ENCODE measurements at regions not wholly inside any gene's neighbourhood (a gene's known extent, or its start where the extent isn't known, plus 50 kb on each side); places are given as distances from the start of the nearest gene placed in this dataset.

DNA sequence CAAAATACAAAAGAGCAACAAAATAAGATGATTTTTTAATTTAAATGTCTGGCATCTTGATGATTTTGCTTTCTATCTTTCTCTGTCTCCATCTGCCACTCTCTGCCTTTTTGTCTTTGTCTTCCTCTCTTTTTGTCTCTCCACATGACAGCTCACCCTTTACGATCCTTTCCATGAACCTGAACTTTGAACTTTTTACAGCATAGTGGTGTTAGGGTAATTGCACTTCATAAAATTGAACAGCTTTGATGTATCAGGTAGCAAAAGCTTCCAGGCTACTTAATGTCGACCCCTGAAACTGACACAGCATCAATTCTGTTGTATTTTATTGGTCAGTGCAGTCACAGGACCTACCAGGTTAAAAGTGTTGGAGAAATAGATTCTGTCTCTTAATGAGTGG, 1517.0 kb downstream of the ADGRL3 start:
- TF ChIP-seq, protein P1, sequence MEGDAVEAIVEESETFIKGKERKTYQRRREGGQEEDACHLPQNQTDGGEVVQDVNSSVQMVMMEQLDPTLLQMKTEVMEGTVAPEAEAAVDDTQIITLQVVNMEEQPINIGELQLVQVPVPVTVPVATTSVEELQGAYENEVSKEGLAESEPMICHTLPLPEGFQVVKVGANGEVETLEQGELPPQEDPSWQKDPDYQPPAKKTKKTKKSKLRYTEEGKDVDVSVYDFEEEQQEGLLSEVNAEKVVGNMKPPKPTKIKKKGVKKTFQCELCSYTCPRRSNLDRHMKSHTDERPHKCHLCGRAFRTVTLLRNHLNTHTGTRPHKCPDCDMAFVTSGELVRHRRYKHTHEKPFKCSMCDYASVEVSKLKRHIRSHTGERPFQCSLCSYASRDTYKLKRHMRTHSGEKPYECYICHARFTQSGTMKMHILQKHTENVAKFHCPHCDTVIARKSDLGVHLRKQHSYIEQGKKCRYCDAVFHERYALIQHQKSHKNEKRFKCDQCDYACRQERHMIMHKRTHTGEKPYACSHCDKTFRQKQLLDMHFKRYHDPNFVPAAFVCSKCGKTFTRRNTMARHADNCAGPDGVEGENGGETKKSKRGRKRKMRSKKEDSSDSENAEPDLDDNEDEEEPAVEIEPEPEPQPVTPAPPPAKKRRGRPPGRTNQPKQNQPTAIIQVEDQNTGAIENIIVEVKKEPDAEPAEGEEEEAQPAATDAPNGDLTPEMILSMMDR (optimal IDR thresholded peaks at IDR 0.05 in 1 of 3, IDR thresholded peaks at IDR 0.05 in 1 of 3, conservative IDR thresholded peaks at IDR 0.05 in 1 of 3; ENCODE audit: extremely low read depth in 1 of 3, insufficient read depth in 2 of 3, low read length in 3 of 3), result no peak
- TF ChIP-seq EZH2 (IDR thresholded peaks at IDR 0.05; ENCODE audit: low read length), result no peak

Measured in keratinocyte (primary cell).